Neural progenitor cell (in vitro differentiated cells): ENCODE measurements at regions not wholly inside any gene's neighbourhood (a gene's known extent, or its start where the extent isn't known, plus 50 kb on each side); places are given as distances from the start of the nearest gene placed in this dataset.

Experiments
- CTCF ChIP-seq: fragments of 200-600 bp; sonication (generic); IDR thresholded peaks from 2 replicates; pipeline ENCODE4 v1.5.1; 2017; ENCODE audit warnings: antibody characterized with exemption, mild to moderate bottlenecking
- EZH2phosphoT487 ChIP-seq: fragments of 200-600 bp; sonication (generic); IDR thresholded peaks from 2 replicates; pipeline ENCODE4 v1.6.1; 2017; ENCODE audit warnings: antibody characterized with exemption

- TF ChIP-seq CTCF (no peak), EZH2phosphoT487 (no peak)
Measured at GRCh38 chr6:15916581-15916980, 212.3 kb upstream of the MYLIP start.
